NT2/D1 (cell line): ENCODE measurements at regions not wholly inside any gene's neighbourhood (a gene's known extent, or its start where the extent isn't known, plus 50 kb on each side); places are given as distances from the start of the nearest gene placed in this dataset.

Experiments
- SUZ12 ChIP-seq: IDR thresholded peaks from 2 replicates; pipeline ENCODE4 v1.6.1; 2011; ENCODE audit not compliant: insufficient read length, insufficient read depth; ENCODE audit errors: extremely low read depth
- YY1 ChIP-seq: IDR thresholded peaks from 2 replicates; pipeline ENCODE4 v1.6.1; 2011; ENCODE audit not compliant: insufficient read length, insufficient read depth
- ZNF274 ChIP-seq: IDR thresholded peaks from 2 replicates; pipeline ENCODE4 v1.6.1; 2011; ENCODE audit warnings: mild to moderate bottlenecking, low read depth, low read length

GRCh38 chr21:24988941-24989340 is 618.3 kb downstream of the MRPL39 start:
- TF ChIP-seq ZNF274 (no peak), YY1 (no peak), SUZ12 (no peak)
